GM12891 (cell line): ENCODE measurements at regions not wholly inside any gene's neighbourhood (a gene's known extent, or its start where the extent isn't known, plus 50 kb on each side); places are given as distances from the start of the nearest gene placed in this dataset.

Source experiments
- POLR2A ChIP-seq: IDR thresholded peaks from 2 replicates; pipeline ENCODE4 v1.6.1; 2011; ENCODE audit warnings: low read depth, low read length, control low read depth
- POLR2AphosphoS5 ChIP-seq: IDR thresholded peaks from 2 replicates; pipeline ENCODE4 v1.6.1; 2011; ENCODE audit warnings: low read depth, low read length, control low read depth

DNA sequence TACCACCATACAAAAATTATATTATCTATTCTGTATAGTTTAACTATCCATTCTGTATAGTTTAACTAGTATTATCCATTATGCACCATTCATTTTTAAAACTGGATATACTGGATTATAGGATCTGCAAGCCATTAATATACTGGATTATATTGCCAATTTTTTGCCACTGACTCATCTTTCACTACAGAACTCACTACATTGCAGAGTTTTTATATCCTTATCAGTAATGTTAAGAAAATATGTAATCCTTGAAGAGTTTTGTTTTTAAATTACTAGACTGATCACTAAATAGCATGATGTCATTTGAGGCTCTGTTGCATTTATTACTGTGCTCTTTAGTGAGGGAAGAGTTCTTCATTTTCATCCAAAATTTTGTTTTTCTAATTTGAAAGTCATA is 109.8 kb upstream of the SNX2 start:
- TF ChIP-seq POLR2A (no peak), POLR2AphosphoS5 (no peak)
